Activated CD4-positive, alpha-beta T cell treated with anti-CD3 and anti-CD28 coated beads for 36 hours (primary cell): ENCODE measurements at regions not wholly inside any gene's neighbourhood (a gene's known extent, or its start where the extent isn't known, plus 50 kb on each side); places are given as distances from the start of the nearest gene placed in this dataset.

Source experiments
- ATAC-seq: fragments of 200-7000 bp; cut with Tn5 transposase; one replicate; pipeline ENCODE4 v1.10.0; 2021; ENCODE audit warnings: mild to moderate bottlenecking, moderate library complexity
- CTCF ChIA-PET: fragments of 350-600 bp; sonication (Branson Sonifier 250); formaldehyde crosslinking; loops from one replicate; lab custom pipeline; 2021; ENCODE audit warnings: antibody characterized with exemption; lab: Charles Lee
- POLR2A ChIA-PET: fragments of 350-600 bp; sonication (Branson Sonifier 250); formaldehyde crosslinking; loops from one replicate; lab custom pipeline; 2021; ENCODE audit warnings: antibody characterized with exemption, inconsistent platforms; lab: Charles Lee
- DNase-seq: peaks from one replicate; pipeline ENCODE4 v3.0.0-alpha.2; 2020
- H3K27ac Mint-ChIP-seq: one replicate; pipeline ENCODE4 v1.8.0; 2021; ENCODE audit warnings: mixed read lengths
- H3K27me3 Mint-ChIP-seq: one replicate; pipeline ENCODE4 v1.8.0; 2021; ENCODE audit warnings: mixed read lengths
- H3K36me3 Mint-ChIP-seq: one replicate; pipeline ENCODE4 v1.8.0; 2021; ENCODE audit warnings: low read depth, mixed read lengths
- H3K4me1 Mint-ChIP-seq: one replicate; pipeline ENCODE4 v1.8.0; 2021; ENCODE audit warnings: mixed read lengths
- H3K4me3 Mint-ChIP-seq: one replicate; pipeline ENCODE4 v1.8.0; 2021; ENCODE audit warnings: mild to moderate bottlenecking, moderate library complexity, mixed read lengths
- H3K9me3 Mint-ChIP-seq: one replicate; pipeline ENCODE4 v1.8.0; 2021; ENCODE audit warnings: low read depth, mixed read lengths
- intact Hi-C, 2 experiments: fragments of 100-400 bp; cut with DNase I in 1 of 2; cut with micrococcal nuclease in 1 of 2; formaldehyde crosslinking; loops; one replicate each; pipeline versions ENCODE4 v1.14.2 to v1.15.1; 2022 to 2024; cut with DNase I, micrococcal nuclease

DNA sequence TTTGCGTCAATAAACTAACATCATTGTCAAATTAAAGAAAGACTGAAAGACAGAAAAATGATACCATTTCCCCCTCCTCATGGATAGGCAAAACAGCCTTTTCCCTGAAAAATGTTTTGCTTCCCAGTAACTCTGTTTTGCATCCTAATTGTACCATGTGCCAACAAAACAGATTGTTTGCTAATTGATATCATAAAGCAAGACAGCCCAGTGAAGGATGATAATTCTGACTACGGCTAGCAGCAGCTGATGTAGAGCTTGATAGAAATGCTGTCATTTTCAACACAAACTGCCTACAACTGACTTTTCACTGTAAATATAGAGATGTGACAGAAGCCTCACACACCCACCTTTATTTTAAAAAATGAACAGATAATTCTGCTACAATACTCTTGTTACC lies 1061.6 kb downstream of the HACE1 start:
- Mint-ChIP-seq H3K4me3 (no peak overlapping the region), H3K9me3 (peaks cover 5% of the 10 kb centered on the region), H3K4me1 (no peaks in the 10 kb centered on the region), H3K36me3 (no peaks in the 10 kb centered on the region), H3K27ac (no peak overlapping the region), H3K27me3 (no peaks in the 10 kb centered on the region)
- POLR2A ChIA-PET = no interaction called here
- intact Hi-C loops = no loop called here
- DNase-seq = no peak
- CTCF ChIA-PET = interaction anchor here (0.6 to 0.9 kb wide), 2 partner anchors 11 to 607 kb away, joined by 3 read pairs; no protein-coding TSS in a partner anchor
- ATAC-seq = no peak

DNA sequence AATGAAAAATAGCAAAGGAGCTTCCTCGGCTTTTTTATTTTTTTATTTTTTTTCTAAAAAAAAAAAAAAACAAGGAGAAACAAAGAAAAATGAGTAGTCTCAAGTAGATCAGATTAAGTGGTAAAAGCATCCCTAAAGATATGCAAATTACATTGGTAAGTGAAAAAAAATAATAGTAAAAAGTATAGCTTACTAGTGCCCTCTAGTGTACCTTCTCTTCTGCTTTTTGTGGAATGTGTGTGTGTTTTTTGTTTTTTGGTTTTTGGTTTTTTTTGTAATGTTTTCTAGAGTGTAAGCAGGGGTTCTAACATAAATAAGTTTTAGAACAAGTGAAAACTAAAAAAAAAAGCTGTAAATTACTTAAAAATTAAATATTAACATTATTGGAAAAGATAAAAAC lies 1062.0 kb downstream of the HACE1 start:
- ChIA-PET POLR2A (no interaction called here), CTCF (interaction anchor here (0.6 to 0.9 kb wide), 3 partner anchors 11 to 928 kb away, joined by 3 read pairs; no protein-coding TSS in a partner anchor)
- intact Hi-C loops = no loop called here
- Mint-ChIP-seq H3K36me3 (no peaks in the 10 kb centered on the region), H3K4me3 (no peak overlapping the region), H3K27me3 (no peaks in the 10 kb centered on the region), H3K4me1 (no peaks in the 10 kb centered on the region), H3K9me3 (peaks cover 2% of the 10 kb centered on the region), H3K27ac (no peak overlapping the region)
- no peak for DNase-seq
- ATAC-seq = no peak

DNA sequence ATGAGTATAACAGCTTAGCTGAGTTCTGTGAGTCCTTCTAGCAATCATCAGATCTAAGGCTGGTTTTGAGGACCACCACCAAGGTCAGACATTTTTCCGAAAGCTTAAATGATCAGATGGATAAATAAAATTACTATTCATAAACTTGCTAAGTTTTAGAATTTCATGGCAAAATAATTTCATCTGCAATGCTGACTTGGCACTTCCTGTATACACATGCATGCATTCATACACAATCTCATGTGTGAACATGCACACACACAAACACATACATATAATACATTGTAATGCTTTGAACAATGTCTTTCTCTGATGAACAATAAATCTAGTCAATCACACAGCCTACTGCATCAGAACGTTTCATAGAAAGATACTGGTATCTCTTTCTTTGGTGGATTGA lies 1068.3 kb downstream of the HACE1 start:
- no peaks in the 10 kb centered on the region for H3K36me3 Mint-ChIP-seq

DNA sequence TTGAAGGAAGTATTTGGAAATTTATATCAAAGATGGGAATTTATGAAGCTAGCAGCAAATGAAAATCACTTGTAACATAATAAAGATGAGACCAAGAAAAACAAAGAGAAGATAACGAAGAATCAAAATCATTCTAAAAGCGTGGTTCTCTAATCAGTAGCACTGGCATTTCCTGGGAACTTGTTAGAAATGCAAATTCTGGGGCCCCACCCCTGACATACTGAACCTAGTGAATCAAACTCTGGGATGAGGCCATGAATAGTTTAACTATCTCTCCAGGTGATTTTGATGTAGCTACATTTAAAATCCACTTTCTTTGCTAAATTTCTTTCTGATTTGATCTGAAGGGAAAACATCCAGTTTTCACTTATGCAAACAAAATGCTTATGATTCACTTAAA lies 1075.6 kb downstream of the HACE1 start:
- H3K4me3 Mint-ChIP-seq = no peak overlapping the region
- no peak overlapping the region for H3K27ac Mint-ChIP-seq
- intact Hi-C loops = no loop called here
- no peaks in the 10 kb centered on the region for H3K36me3 Mint-ChIP-seq
- H3K27me3 Mint-ChIP-seq = no peaks in the 10 kb centered on the region
- ChIA-PET CTCF (interaction anchor here (0.6 kb wide), 1 partner anchor 15 kb away, joined by 3 read pairs; no protein-coding TSS in a partner anchor), POLR2A (no interaction called here)
- H3K9me3 Mint-ChIP-seq = no peaks in the 10 kb centered on the region
- H3K4me1 Mint-ChIP-seq = no peaks in the 10 kb centered on the region
- no peak for DNase-seq
- no peak for ATAC-seq

More for the DNA sequence above, 1068.3 kb downstream of the HACE1 start:
- Mint-ChIP-seq H3K4me3 (no peak overlapping the region), H3K27me3 (no peaks in the 10 kb centered on the region), H3K9me3 (peaks cover 2% of the 10 kb centered on the region), H3K27ac (no peak overlapping the region), H3K4me1 (no peaks in the 10 kb centered on the region)
- no peak for ATAC-seq
- ChIA-PET POLR2A (no interaction called here), CTCF (no interaction called here)
- no peak for DNase-seq
- intact Hi-C loops = no loop called here

DNA sequence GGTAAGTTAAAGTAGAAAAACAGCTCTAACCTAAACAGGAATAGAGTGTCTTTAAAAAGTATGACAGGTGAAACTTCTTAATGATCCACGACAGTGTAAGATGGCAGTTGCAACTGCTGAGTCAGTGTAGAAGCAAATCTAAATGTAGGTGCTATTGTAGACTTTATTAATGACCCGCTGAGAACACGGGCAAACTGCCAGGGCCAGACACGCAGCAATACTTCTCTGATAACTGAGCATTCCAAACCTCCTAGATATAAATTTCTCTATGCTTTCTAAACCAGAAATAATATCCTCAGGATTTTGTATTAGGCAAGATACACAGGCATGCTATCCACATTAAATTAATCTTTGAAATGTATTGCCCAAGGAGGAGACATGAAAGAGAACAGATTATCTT lies 1076.4 kb downstream of the HACE1 start:
- CTCF ChIA-PET = interaction anchor here (0.6 kb wide), 1 partner anchor 16 kb away, joined by 3 read pairs; no protein-coding TSS in a partner anchor

DNA sequence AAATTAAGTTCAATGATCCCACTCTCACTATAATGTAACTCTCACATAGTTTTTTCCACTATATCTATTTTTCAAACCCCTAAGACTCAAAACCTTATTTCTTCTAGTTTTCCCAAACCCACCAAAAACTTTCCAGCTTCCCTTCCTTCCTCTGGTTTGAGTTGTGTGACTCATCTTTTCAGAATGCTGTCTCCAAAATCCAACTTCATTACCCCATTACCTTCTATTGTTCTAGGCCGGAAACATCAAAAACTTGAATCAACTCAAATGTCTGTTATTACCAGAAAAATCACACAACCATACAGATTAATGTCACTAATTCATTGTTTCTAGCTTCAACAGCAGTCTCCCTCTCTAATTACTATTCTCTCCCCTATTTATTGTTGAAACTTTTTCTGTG lies 1090.3 kb downstream of the HACE1 start:
- no peak overlapping the region for H3K27ac Mint-ChIP-seq
- H3K4me1 Mint-ChIP-seq = no peaks in the 10 kb centered on the region
- ATAC-seq = no peak
- H3K9me3 Mint-ChIP-seq = no peaks in the 10 kb centered on the region
- no peaks in the 10 kb centered on the region for H3K36me3 Mint-ChIP-seq
- CTCF ChIA-PET = interaction anchor here (0.6 kb wide), 2 partner anchors 125 to 1197 kb away, joined by 3 read pairs; no protein-coding TSS in a partner anchor
- POLR2A ChIA-PET = no interaction called here
- H3K4me3 Mint-ChIP-seq = no peak overlapping the region
- intact Hi-C loops = no loop called here
- no peak for DNase-seq
- no peaks in the 10 kb centered on the region for H3K27me3 Mint-ChIP-seq

More for the DNA sequence above, 1076.4 kb downstream of the HACE1 start:
- intact Hi-C loops = no loop called here
- Mint-ChIP-seq H3K4me1 (no peaks in the 10 kb centered on the region), H3K27ac (no peak overlapping the region), H3K4me3 (no peak overlapping the region), H3K9me3 (no peaks in the 10 kb centered on the region), H3K36me3 (no peaks in the 10 kb centered on the region), H3K27me3 (no peaks in the 10 kb centered on the region)
- no peak for ATAC-seq
- no peak for DNase-seq
- POLR2A ChIA-PET = no interaction called here

DNA sequence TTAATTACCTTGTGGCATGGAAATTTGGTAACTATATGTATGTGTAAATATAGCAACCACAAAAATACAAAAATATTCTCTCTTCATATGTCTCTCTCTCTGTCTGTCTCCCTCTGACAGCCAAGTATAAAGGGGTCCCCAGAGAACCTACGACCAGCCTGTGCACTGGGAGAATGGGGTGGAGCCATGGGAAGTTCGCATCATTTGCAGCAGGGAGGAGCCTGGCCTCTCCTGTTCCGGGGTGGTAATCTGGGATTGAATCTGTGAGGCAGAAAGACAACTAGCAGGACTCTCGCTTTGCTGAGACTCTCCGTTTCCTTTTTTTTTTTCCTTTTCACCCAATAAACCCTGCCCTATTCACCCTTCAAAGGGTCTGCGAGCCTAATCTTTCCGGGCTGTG lies 1109.1 kb downstream of the HACE1 start:
- ChIA-PET POLR2A (no interaction called here), CTCF (no interaction called here)
- Mint-ChIP-seq H3K27ac (no peak overlapping the region), H3K36me3 (no peaks in the 10 kb centered on the region), H3K4me1 (no peaks in the 10 kb centered on the region), H3K4me3 (no peak overlapping the region), H3K9me3 (no peaks in the 10 kb centered on the region), H3K27me3 (no peaks in the 10 kb centered on the region)
- ATAC-seq = no peak
- DNase-seq = no peak
- intact Hi-C loops = no loop called here

DNA sequence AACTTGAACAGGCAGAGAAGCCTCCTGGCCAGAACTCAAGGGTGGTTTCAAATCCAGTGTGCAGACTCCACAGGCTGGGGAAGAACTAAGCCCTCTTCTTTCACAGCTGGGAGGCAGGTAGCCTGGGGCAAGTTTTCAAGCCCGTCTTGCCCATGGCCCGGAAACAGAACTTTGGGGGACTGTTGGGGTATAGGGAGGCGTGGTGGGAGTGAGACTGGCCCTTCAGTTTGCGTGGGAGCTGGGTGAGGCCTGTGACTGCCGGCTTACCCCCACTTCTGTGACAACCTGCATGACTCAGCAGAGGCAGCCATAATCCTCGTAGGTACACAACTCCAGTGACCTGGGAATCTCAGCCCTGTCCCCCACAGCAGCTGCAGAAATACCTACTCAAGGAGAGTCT lies 1125.7 kb downstream of the HACE1 start:
- no peak overlapping the region for H3K4me3 Mint-ChIP-seq
- intact Hi-C loops = no loop called here
- no peak overlapping the region for H3K27ac Mint-ChIP-seq
- ChIA-PET CTCF (no interaction called here), POLR2A (no interaction called here)
- H3K36me3 Mint-ChIP-seq = no peaks in the 10 kb centered on the region
- DNase-seq = no peak
- H3K4me1 Mint-ChIP-seq = no peaks in the 10 kb centered on the region
- H3K27me3 Mint-ChIP-seq = no peaks in the 10 kb centered on the region
- peaks cover 5% of the 10 kb centered on the region for H3K9me3 Mint-ChIP-seq
- ATAC-seq = no peak

DNA sequence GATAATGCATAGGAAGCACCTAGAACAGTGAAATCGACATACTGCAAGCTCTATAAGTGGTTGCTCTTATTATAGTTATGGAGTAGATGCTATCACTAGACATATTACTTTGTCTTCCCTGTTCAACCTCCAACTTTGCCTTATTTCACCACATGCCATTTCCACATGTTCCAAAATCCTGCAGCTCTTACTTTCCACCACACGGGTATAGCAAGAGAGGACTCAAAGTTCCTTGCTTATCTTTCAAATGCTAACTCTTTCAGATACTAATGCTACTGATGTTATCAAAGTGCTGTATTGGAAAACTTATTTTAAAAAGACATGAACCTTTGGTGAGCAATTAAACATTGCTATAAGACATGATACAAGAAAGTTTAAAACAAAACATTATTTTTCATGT lies 1130.1 kb downstream of the HACE1 start:
- CTCF ChIA-PET = no interaction called here
- no peaks in the 10 kb centered on the region for H3K36me3 Mint-ChIP-seq
- no peak overlapping the region for H3K27ac Mint-ChIP-seq
- no peak overlapping the region for H3K4me3 Mint-ChIP-seq
- no peaks in the 10 kb centered on the region for H3K27me3 Mint-ChIP-seq
- DNase-seq = no peak
- H3K9me3 Mint-ChIP-seq = no peaks in the 10 kb centered on the region
- intact Hi-C loops = no loop called here
- H3K4me1 Mint-ChIP-seq = no peaks in the 10 kb centered on the region
- POLR2A ChIA-PET = no interaction called here
- ATAC-seq = no peak

DNA sequence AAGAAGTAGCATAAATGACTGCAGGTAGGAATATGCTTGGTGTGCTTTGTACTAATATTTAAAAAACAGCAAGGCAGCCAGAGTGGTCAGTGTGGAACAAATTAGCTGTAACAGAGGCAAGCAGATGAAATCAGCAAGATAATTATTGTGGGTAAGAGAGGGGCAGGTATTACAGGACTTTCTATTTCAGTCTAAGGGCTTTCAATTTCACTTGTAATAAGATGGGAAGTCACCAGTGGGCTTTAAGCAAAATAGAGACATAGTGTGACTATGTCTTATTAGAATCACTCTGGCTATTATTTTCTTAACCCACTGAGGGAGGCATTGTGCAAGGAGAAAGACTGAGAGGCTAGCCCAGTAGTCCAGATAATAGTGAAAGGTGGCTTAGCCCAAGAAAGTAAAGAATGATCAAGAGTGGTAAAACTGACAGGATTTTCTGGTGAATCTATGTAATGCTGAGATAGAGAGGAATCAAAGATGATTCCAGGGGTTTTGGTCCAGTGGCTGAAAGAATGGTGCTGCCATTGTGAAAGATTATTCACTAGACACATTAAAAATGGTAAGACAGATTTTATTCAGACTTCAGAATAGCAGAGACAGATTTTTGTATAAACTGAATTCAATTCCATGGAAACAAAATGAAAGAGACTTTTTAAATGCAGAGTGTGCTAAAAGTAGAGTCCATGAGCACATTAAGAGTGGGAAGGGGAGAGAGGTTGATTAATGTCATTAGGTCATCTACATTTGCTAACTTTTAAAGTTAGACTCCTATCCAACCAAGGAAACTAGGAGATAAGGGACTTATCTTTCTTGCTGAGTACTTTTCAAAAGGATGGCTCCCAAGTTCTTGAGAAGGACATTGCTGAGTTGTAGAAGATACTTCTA lies 1136.0 kb downstream of the HACE1 start:
- Mint-ChIP-seq H3K27me3 (no peaks in the 10 kb centered on the region), H3K4me1 (no peaks in the 10 kb centered on the region), H3K4me3 (no peak overlapping the region), H3K36me3 (no peaks in the 10 kb centered on the region), H3K9me3 (no peaks in the 10 kb centered on the region), H3K27ac (no peak overlapping the region)
- intact Hi-C loops = no loop called here
- ATAC-seq = no peak
- ChIA-PET POLR2A (no interaction called here), CTCF (interaction anchor here (0.6 to 0.7 kb wide), 2 partner anchors 38 to 392 kb away, joined by 3 read pairs; no protein-coding TSS in a partner anchor)
- no peak for DNase-seq

DNA sequence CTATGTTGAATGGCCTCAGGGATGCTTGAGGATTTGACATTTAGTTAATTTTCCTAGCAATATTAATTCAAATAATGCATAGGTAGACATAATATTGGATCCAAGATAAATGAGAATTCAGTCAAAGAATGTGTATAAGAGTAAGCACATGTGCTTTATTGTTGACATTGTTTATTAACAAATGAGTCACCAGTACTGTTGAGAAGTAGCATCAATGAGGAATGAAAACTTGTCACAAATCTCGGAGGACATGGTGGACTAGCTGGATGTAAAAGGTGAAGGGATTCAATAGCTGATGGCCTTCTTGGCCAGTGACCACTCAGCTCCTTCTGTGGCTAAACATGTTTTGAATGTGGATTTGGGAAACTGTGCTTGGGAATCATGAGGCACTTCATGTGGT lies 1137.0 kb downstream of the HACE1 start:
- ATAC-seq = no peak
- Mint-ChIP-seq H3K4me3 (no peak overlapping the region), H3K4me1 (no peaks in the 10 kb centered on the region), H3K27me3 (no peaks in the 10 kb centered on the region), H3K36me3 (no peaks in the 10 kb centered on the region), H3K9me3 (no peaks in the 10 kb centered on the region), H3K27ac (no peak overlapping the region)
- DNase-seq = no peak
- intact Hi-C loops = no loop called here
- CTCF ChIA-PET = no interaction called here
- POLR2A ChIA-PET = no interaction called here

DNA sequence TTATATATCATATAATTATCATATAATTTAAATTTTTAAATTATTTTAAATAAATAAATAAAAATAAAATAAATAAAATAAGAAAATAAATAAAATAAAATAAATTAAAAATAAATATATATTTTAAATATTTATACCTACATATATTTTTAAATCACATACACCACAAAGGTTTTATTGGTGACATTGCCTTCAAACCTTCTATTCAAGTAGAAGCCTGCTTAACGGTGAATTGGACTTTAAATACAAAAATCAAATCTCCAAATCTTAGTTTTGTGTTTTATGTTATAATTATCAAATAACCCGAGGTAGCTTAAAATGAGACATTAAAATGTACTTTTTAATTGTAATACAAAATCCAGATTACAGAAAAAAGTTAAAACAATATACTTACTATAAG lies 1137.8 kb downstream of the HACE1 start:
- POLR2A ChIA-PET = no interaction called here
- Mint-ChIP-seq H3K27me3 (no peaks in the 10 kb centered on the region), H3K36me3 (no peaks in the 10 kb centered on the region), H3K9me3 (no peaks in the 10 kb centered on the region), H3K4me1 (no peaks in the 10 kb centered on the region), H3K4me3 (no peak overlapping the region), H3K27ac (no peak overlapping the region)
- intact Hi-C loops = no loop called here
- DNase-seq (no peak), ATAC-seq (no peak)
- CTCF ChIA-PET = no interaction called here
